ENCODE measurements at regions not wholly inside any gene's neighbourhood (a gene's known extent, or its start where the extent isn't known, plus 50 kb on each side); places are given as distances from the start of the nearest gene placed in this dataset.

DNA sequence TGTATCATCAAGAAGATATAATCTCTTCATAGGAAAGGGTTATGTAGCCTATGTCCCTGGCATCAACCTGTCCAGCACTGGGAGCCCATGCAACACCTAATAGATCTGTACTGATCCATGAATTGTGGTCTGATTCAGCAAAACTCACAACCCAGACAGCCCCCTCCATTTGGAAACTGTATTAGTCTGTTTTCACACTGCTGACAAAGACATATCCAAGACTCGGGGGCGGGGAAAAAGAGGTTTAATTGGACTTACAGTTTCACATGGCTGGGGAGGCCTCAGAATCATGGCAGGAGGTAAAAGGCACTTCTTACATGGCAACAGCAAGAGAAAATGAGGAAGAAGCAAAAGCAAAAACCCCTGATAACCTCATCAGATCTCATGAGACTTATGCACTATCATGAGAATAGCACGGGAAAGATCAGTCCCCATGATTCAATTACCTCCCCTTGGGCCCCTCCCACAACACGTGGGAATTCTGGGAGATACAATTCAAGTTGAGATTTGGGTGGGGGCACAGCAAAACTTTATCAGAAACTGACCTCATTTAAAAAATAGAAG lies 83.3 kb downstream of the TRIM42 start:
- TF ChIP-seq, protein P1, sequence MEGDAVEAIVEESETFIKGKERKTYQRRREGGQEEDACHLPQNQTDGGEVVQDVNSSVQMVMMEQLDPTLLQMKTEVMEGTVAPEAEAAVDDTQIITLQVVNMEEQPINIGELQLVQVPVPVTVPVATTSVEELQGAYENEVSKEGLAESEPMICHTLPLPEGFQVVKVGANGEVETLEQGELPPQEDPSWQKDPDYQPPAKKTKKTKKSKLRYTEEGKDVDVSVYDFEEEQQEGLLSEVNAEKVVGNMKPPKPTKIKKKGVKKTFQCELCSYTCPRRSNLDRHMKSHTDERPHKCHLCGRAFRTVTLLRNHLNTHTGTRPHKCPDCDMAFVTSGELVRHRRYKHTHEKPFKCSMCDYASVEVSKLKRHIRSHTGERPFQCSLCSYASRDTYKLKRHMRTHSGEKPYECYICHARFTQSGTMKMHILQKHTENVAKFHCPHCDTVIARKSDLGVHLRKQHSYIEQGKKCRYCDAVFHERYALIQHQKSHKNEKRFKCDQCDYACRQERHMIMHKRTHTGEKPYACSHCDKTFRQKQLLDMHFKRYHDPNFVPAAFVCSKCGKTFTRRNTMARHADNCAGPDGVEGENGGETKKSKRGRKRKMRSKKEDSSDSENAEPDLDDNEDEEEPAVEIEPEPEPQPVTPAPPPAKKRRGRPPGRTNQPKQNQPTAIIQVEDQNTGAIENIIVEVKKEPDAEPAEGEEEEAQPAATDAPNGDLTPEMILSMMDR (IDR thresholded peaks at IDR 0.05), result no peak
- TF ChIP-seq EZH2 (IDR thresholded peaks at IDR 0.05) (no peak), EZH2phosphoT487 (IDR thresholded peaks at IDR 0.05) (no peak)
